Liver (tissue), 3 donors: ENCODE measurements at regions not wholly inside any gene's neighbourhood (a gene's known extent, or its start where the extent isn't known, plus 50 kb on each side); places are given as distances from the start of the nearest gene placed in this dataset.

ENCODE experiments used
- ATF3 ChIP-seq: IDR thresholded peaks from 2 replicates; pipeline ENCODE4 v1.6.1; 2016; ENCODE audit warnings: antibody characterized with exemption
- MAX ChIP-seq: IDR thresholded peaks from 2 replicates; pipeline ENCODE4 v1.6.1; 2016; ENCODE audit warnings: antibody characterized with exemption
- TF ChIP-seq, protein P1 (sequence below): fragments of 150-350 bp; IDR thresholded peaks from 2 replicates; pipeline ENCODE4 v1.5.1; 2017; ENCODE audit warnings: improper control_type of control experiment, low read depth, low read length; ENCODE audit not compliant: missing input control
- donor health status: healthy.
- donor health status: healthy.

- TF ChIP-seq ATF3, result no peak
- TF ChIP-seq MAX, result no peak
- TF ChIP-seq, protein P1, sequence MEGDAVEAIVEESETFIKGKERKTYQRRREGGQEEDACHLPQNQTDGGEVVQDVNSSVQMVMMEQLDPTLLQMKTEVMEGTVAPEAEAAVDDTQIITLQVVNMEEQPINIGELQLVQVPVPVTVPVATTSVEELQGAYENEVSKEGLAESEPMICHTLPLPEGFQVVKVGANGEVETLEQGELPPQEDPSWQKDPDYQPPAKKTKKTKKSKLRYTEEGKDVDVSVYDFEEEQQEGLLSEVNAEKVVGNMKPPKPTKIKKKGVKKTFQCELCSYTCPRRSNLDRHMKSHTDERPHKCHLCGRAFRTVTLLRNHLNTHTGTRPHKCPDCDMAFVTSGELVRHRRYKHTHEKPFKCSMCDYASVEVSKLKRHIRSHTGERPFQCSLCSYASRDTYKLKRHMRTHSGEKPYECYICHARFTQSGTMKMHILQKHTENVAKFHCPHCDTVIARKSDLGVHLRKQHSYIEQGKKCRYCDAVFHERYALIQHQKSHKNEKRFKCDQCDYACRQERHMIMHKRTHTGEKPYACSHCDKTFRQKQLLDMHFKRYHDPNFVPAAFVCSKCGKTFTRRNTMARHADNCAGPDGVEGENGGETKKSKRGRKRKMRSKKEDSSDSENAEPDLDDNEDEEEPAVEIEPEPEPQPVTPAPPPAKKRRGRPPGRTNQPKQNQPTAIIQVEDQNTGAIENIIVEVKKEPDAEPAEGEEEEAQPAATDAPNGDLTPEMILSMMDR, result no peak
Measured at GRCh38 chr16:76897816-76898215, 293.2 kb upstream of the MON1B start.
